Eye (tissue), 1 donor: ENCODE measurements at regions not wholly inside any gene's neighbourhood (a gene's known extent, or its start where the extent isn't known, plus 50 kb on each side); places are given as distances from the start of the nearest gene placed in this dataset.

Experiments
- DNase-seq: peaks from one replicate; pipeline ENCODE4 v3.0.0-alpha.2; 2015

GRCh38 chrX:96246436-96246835 is 438.2 kb upstream of the DIAPH2 start:
- no peak for DNase-seq
